Thoracic aorta (tissue), 2 donors: ENCODE measurements at regions not wholly inside any gene's neighbourhood (a gene's known extent, or its start where the extent isn't known, plus 50 kb on each side); places are given as distances from the start of the nearest gene placed in this dataset.

Experiments
- ATAC-seq: fragments of 150-250 bp; one replicate; pipeline ENCODE4 v1.8.0; 2017; ENCODE audit warnings: low read depth; ENCODE audit not compliant: insufficient number of reproducible peaks, low FRiP score
- DNase-seq: peaks from one replicate; pipeline ENCODE4 v3.0.0-alpha.2; 2020; ENCODE audit warnings: low spot score
- H3K27ac ChIP-seq, 2 donors: fragments of 200-600 bp; sonication (generic); 1 replicate in 1 of 2; 2 replicates in 1 of 2; pipeline ENCODE4 v1.5.1; 2016; ENCODE audit warnings: mild to moderate bottlenecking in 2 of 2, moderate library complexity in 2 of 2
- H3K27me3 ChIP-seq: fragments of 200-600 bp; sonication (generic); replicated peaks from 2 replicates; pipeline ENCODE4 v1.6.0; 2016; ENCODE audit warnings: mild to moderate bottlenecking; ENCODE audit not compliant: insufficient read depth
- H3K36me3 ChIP-seq: fragments of 200-600 bp; sonication (generic); one replicate; pipeline ENCODE4 v1.5.1; 2016
- H3K4me1 ChIP-seq, 2 donors: fragments of 200-600 bp; sonication (generic); 1 replicate in 1 of 2; 2 replicates in 1 of 2; pipeline versions ENCODE4 v1.5.1 to v1.6.0; 2016; ENCODE audit warnings: low read depth in 2 of 2, mild to moderate bottlenecking in 1 of 2; ENCODE audit not compliant: control insufficient read depth in 1 of 2
- H3K4me3 ChIP-seq: fragments of 200-600 bp; sonication (generic); 2 replicates; pipeline ENCODE4 v1.5.1; 2016; ENCODE audit warnings: mild to moderate bottlenecking
- H3K9me3 ChIP-seq: fragments of 200-600 bp; sonication (generic); 2 replicates; pipeline ENCODE4 v1.5.1; 2016
- CTCF ChIP-seq: fragments of 200-600 bp; sonication (generic); IDR thresholded peaks from one replicate; pipeline ENCODE4 v1.5.1; 2019; ENCODE audit warnings: antibody characterized with exemption

- Histone ChIP-seq H3K4me3 (no peak overlapping the region), H3K36me3 (no peaks in the 10 kb centered on the region), H3K27ac (no peak overlapping the region), H3K4me1 (no peaks in the 10 kb centered on the region), H3K9me3 (no peaks in the 10 kb centered on the region), H3K27me3 (no peaks in the 10 kb centered on the region)
- DNase-seq: no peak
- TF ChIP-seq CTCF: no peak
- no peak for ATAC-seq
These were observed 365.2 kb downstream of the RPS4Y2 start for GRCh38 chrY:21121065-21121464.

GRCh38 chrY:21135591-21135990 lies 375.5 kb upstream of the RBMY1B start:
- no peaks in the 10 kb centered on the region for H3K27me3 ChIP-seq
- H3K27ac ChIP-seq: no peak overlapping the region

GRCh38 chrY:21138056-21138758 lies 372.9 kb upstream of the RBMY1B start:
- Histone ChIP-seq H3K4me3 (no peak overlapping the region), H3K27ac (no peak overlapping the region), H3K9me3 (no peaks in the 10 kb centered on the region), H3K27me3 (no peaks in the 10 kb centered on the region), H3K36me3 (no peaks in the 10 kb centered on the region), H3K4me1 (no peaks in the 10 kb centered on the region)
- TF ChIP-seq CTCF: no peak
- DNase-seq (no peak), ATAC-seq (no peak)

More at GRCh38 chrY:21135591-21135990, 375.5 kb upstream of the RBMY1B start:
- DNase-seq (no peak), ATAC-seq (no peak)
- Histone ChIP-seq H3K4me3 (no peak overlapping the region), H3K9me3 (no peaks in the 10 kb centered on the region), H3K36me3 (no peaks in the 10 kb centered on the region), H3K4me1 (no peaks in the 10 kb centered on the region)
- TF ChIP-seq CTCF: no peak

GRCh38 chrY:21146331-21146730 lies 364.8 kb upstream of the RBMY1B start:
- Histone ChIP-seq H3K27me3 (no peaks in the 10 kb centered on the region), H3K4me1 (no peaks in the 10 kb centered on the region), H3K4me3 (no peak overlapping the region), H3K36me3 (no peaks in the 10 kb centered on the region), H3K9me3 (no peaks in the 10 kb centered on the region), H3K27ac (no peak overlapping the region)
- ATAC-seq (no peak), DNase-seq (no peak)
- no peak for TF ChIP-seq CTCF

GRCh38 chrY:21149971-21150370 lies 361.2 kb upstream of the RBMY1B start:
- Histone ChIP-seq H3K4me3 (no peak overlapping the region), H3K27ac (no peak overlapping the region), H3K36me3 (no peaks in the 10 kb centered on the region), H3K9me3 (no peaks in the 10 kb centered on the region), H3K4me1 (no peaks in the 10 kb centered on the region), H3K27me3 (no peaks in the 10 kb centered on the region)
- ATAC-seq (no peak), DNase-seq (no peak)
- TF ChIP-seq CTCF: no peak
